Ishikawa (cell line): ENCODE measurements at regions not wholly inside any gene's neighbourhood (a gene's known extent, or its start where the extent isn't known, plus 50 kb on each side); places are given as distances from the start of the nearest gene placed in this dataset.

ENCODE experiments used
- CEBPB ChIP-seq: IDR thresholded peaks from 2 replicates; pipeline ENCODE4 v1.6.1; 2012
- EGR1 ChIP-seq: IDR thresholded peaks from 2 replicates; pipeline ENCODE4 v1.6.1; 2012
- EP300 ChIP-seq: IDR thresholded peaks from 2 replicates; pipeline ENCODE4 v1.6.1; 2012; ENCODE audit warnings: borderline replicate concordance
- NFIC ChIP-seq: IDR thresholded peaks from 2 replicates; pipeline ENCODE4 v1.6.1; 2012
- RAD21 ChIP-seq: IDR thresholded peaks from 2 replicates; pipeline ENCODE4 v1.6.1; 2012; ENCODE audit warnings: low read depth
- TAF1 ChIP-seq: IDR thresholded peaks from 2 replicates; pipeline ENCODE4 v1.6.1; 2012; ENCODE audit warnings: low read depth, mild to moderate bottlenecking
- TCF12 ChIP-seq: IDR thresholded peaks from 2 replicates; pipeline ENCODE4 v1.6.1; 2012; ENCODE audit warnings: low read depth
- TEAD4 ChIP-seq: IDR thresholded peaks from 2 replicates; pipeline ENCODE4 v1.6.1; 2012
- USF1 ChIP-seq: IDR thresholded peaks from 2 replicates; pipeline ENCODE4 v1.6.1; 2012
- ZBTB7A ChIP-seq: IDR thresholded peaks from 2 replicates; pipeline ENCODE4 v1.6.1; 2012; ENCODE audit warnings: low read depth

GRCh38 chr11:87437844-87438223, 400.1 kb downstream of the TMEM135 start:
- TF ChIP-seq TEAD4 (no peak), TAF1 (no peak), NFIC (no peak), USF1 (no peak), EP300 (no peak), RAD21 (no peak), EGR1 (no peak), TCF12 (no peak), CEBPB (no peak), ZBTB7A (no peak)
